GM12873 (cell line): ENCODE measurements at regions not wholly inside any gene's neighbourhood (a gene's known extent, or its start where the extent isn't known, plus 50 kb on each side); places are given as distances from the start of the nearest gene placed in this dataset.

Source experiments
- CTCF ChIP-seq: IDR thresholded peaks from 2 replicates; pipeline ENCODE4 v1.5.1; 2012; ENCODE audit warnings: low read depth, mild to moderate bottlenecking, moderate library complexity, low read length, control low read depth; ENCODE audit not compliant: insufficient read depth; ENCODE audit errors: missing control alignments

DNA sequence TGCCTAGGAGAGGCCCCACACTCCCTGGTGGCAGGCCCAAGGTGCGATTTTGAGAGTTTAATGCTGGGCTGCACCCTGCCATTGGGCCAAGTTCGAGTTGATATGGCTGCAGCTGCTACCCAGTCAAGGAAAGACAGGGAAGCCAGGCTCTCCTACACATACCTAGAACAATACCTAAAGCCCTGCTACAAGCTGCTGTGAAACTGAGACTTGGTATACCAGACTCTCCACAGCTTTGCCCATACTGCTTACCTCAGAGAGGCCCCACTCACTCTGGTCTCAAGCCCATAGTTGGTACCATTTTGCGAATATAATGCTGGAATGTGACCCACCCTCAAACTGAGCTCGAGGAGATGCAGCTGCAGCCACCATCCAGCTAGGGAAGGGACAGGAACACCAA, 147.7 kb upstream of the MAGEB2 start:
- no peak for TF ChIP-seq CTCF

- no peak for TF ChIP-seq CTCF
Observed at GRCh38 chrX:30085571-30085970, 129.8 kb upstream of the MAGEB2 start.

GRCh38 chrX:30111431-30111830, 103.9 kb upstream of the MAGEB2 start:
- no peak for TF ChIP-seq CTCF

- TF ChIP-seq CTCF: peak; percentile 58
Observed at GRCh38 chrX:30141966-30142365, 73.4 kb upstream of the MAGEB2 start.

GRCh38 chrX:30144221-30144620, 71.1 kb upstream of the MAGEB2 start:
- TF ChIP-seq CTCF: no peak

DNA sequence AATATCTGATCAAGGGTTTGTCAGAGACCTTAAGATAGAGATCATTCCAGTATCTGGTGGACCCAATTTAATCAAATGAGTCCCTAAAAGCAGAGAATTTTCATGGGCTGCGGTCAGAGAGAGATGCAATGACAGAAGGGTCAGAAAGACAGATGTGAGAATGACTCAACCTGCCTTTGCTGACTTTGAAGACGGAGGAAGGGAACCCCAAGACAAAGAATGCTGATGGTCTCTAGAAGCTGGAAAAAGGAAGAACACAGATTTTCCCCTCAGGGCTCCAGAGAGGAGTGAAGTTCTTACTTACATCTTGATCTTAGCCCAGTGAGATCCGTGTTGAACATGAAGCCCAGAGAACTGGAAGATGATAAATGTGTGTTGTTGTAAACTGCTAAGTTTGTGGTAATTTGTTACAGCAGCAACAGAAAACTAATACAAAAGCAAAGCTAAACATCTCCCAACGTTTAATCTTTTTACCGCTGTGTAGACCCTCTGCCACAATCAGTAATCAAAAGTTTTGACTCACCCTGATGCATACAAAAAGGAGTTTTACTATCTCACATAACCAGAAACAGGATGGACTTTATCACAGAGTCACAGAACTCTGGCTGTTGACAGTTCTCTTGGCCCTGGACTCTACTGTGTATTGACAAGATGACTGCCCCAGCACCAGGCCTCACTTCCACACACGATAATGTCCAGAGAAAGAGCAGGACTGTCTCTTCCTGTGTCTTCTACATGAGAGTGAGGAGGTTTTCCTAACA, 70.2 kb upstream of the MAGEB2 start:
- TF ChIP-seq CTCF: no peak

DNA sequence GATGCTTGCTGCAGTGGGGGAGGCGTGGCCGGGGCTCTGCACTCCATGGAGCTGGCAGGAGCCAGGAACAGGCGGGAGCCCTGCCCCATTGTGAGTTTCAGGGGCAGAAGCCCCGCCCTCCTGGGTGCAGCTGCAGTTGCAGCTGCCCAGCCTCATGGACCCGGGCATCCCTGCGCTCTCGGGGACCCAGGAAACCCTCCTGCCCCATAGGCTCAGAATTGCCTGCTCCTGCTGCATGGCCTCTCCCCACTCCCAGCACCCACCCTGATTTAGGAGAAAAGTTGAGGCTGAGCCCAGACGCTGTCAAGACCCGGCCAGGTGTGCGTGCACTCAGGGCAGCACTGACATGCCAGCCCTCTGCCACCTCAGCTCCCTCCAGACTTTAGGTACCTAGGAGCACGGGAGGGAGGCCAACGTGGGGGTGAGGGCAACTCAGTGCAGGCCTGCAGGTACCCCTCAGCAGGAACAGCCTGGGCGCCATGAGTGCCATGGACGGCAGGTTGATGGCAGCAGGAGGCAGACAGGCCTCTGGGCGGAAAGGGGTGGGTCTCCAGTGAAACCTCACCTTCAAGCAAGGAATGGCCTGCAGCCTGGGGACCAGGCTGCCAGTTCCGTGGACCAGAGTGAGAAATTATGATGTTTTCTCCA, 67.2 kb upstream of the MAGEB2 start:
- no peak for TF ChIP-seq CTCF
